SIG-M5 treated with dmso at 0.1 percent for 504 hours (cell line): ENCODE measurements at regions not wholly inside any gene's neighbourhood (a gene's known extent, or its start where the extent isn't known, plus 50 kb on each side); places are given as distances from the start of the nearest gene placed in this dataset.
A peak's percentile ranks its signal among the peaks of the same experiment; 100 is the strongest.

Experiments
- DNase-seq: peaks from one replicate; lab custom pipeline; 2025; ENCODE audit not compliant: unreplicated experiment; lab: John Stamatoyannopoulos, UW

- no peak for DNase-seq
Observed at GRCh38 chr12:76220980-76221379, 127.2 kb downstream of the BBS10 start.

- no peak for DNase-seq
Observed at GRCh38 chr12:76219806-76220205, 128.4 kb downstream of the BBS10 start.

DNA sequence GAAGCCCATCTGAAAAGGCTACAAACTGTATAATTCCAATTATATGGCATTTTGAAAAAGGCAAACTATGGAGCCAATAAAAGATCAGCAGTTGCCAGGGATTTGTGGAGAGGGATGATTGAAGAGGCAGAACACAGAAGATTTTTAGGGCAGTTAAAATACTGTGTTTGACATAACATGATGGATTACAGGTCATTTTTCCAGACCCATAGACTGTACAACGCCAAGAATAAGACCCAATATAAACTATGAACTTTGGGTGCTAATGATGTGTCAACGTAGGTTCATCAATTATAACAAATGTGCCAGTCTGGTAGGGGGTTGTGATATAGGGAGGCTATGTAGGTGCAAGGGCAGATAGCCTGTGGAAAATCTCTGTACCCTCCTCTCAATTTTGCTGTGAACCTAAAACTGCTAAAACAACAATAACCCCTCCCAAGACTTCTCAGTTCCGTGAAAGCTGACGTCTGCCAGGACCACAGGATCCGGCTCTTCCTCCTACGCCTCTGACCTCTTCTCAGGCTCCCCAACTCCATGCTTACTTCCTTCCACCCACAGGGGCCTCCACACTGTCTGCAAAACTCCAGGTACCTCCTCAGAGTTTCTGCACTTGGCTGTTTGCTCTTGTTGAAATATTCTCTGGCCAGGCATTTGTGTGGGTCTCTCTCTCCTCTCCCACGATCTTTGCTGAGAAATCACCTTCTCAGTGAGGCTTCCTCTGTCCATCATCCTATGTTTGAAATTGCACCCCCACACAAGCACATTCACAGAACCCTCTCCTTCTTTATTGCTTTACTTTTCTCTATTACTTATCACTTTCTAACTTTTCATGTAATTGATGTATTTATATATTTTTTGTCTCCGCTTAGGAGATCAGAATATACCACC lies 131.4 kb downstream of the BBS10 start:
- DNase-seq, result no peak

- no peak for DNase-seq
Observed at GRCh38 chr12:76208129-76208528, 123.6 kb upstream of the NAP1L1 start.

DNA sequence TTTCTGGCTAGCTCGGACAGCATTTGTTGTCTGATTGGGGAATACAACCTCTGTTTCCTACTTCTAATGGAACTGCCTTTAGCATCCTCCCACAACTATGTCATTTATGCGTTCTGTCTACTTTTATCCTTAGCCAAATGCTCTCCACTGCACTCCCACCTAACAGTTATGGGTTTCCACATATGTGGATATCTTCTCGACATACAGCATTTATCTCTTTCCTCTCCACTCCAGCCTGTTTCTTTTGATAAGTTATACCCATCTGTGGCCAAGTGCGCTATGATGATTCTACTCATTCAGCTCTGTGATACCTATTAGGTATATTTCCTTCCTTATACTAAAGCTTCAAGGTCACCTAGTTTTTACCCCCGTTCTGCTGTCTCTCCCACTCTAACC lies 122.2 kb upstream of the NAP1L1 start:
- DNase-seq, result no peak

GRCh38 chr12:76206039-76206676 lies 121.7 kb upstream of the NAP1L1 start:
- no peak for DNase-seq

DNA sequence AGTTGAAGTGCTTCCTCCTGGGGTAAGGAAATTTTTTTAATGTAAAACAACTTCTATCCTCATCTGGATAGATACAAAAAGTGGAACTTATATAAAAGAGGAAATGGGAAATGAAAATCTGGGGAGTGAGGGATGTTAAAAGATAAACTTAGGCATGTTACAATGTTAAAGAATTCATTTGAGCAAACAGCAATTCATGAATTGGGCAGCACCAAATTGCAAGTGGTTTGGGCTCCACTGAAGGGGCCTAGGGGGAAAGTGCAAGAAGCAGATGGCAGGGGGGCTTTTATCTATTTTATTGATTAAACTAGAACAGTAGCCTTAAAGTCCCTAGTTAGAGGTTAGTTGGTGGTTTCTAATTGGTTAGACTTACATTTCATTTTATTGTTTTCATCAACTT lies 118.1 kb upstream of the NAP1L1 start:
- no peak for DNase-seq

DNA sequence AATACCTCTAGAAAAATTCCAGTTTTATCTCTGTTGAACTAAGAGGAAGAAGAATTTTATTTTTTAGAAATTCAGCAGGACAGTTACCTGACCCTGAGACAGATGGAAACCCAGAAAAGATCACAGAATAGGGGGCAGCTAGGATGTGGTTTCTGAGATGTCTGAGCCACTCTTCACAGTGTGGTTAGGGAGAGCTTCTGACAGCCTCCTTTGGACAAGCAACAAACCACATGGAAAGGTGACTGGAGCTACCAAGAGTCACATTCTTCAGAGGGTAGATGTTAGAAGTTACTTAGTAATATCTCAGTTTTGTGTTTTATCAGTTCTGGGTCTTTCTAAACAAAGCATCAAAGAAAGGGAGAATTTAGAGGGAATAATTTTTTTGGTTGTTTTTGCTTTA lies 117.3 kb upstream of the NAP1L1 start:
- no peak for DNase-seq

DNA sequence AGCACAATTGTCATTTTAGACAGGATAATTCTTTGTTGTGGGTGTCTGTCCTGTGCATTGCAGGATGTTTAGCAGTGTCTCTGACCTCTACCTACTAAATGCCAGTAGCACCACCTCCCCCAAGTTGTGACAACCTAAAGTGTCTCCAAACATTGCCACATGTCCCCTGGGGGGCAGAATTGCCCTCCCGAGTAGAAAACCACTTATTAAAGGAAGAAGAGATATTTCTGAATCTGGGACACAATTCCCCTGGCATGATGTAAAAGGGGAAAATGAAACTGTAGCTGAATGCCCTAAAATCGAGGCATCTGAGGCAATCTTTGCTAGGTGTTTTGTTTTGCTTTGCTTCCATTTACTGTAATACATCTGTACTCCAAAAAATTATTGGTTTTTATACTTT lies 116.8 kb upstream of the NAP1L1 start:
- DNase-seq, result no peak

DNA sequence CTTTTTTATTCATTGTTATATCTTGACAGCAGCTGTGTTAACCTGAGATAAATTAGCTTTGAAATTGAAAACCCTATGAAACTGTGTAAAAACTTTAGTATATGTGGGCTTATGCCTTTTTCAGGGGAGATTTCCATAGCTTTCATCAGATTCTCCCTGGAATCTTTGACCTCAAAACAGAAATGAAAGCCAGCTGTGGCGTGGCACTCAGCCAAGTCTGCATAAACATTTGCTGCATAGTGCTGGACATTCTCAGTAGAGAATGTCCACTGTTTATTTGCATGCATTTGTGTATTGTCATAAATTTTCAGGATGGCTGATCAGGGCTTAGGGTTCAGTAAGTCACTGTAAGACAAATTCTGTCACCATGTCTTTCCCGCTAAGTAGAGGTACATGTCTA lies 115.3 kb upstream of the NAP1L1 start:
- DNase-seq, result no peak

- DNase-seq, result no peak
Observed at GRCh38 chr12:76198839-76199238, 114.4 kb upstream of the NAP1L1 start.

DNA sequence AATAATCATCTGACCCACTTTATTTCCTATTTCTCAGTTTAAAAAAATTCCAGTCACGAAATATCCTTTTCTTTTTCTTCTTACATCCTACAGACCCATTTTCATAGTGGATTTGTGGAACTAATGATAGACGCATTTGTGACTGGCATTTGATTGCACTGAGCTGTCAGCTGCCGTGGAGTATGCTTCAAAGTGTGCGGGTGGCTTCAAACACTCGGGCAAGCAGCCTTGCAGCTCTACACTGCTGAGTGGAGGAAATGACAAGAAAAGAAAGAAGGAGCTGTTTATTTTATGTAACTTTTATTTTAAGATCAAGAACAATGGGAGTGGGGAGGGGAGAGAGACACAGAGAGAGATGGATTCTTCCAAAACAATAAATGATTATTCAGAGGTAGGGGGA lies 112.8 kb upstream of the NAP1L1 start:
- DNase-seq, result no peak

DNA sequence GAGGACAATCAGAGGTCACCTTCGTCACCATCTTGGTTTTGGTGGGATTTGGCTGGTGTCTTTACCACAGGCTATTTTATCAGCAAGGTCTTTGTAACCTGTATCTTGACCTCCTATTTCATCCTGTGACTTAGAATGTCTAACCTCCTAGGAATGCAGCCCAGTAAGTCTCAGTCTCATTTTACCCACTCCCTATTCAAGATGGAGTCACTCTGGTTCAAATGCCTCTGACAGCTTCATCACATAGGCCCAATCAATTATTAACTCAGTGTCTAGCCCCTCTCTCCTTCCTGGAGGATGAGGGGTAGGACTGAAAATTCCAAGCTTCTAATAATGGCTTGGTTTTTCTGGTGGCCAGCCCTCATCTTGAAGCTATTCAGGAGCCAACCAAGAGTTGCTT lies 111.4 kb upstream of the NAP1L1 start:
- no peak for DNase-seq

DNA sequence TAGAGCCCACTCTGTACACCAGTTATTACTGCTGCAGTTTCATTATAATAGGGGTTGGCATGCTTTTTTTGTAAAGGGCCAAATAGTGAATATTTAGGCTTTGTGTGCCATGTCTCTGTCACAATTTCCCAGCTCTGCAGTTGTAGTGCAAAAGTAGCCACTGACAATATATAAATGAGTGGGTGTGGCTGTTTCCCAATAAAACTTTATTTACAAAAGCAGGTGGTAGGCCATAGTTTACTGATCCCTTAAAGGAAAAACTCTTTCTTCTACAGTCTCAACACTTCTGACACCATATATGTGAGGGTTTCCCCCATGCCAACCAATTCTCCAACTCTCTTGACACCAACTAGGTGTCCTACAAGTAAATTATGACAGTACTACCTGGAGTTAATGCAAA lies 110.2 kb upstream of the NAP1L1 start:
- no peak for DNase-seq

GRCh38 chr12:76193961-76194360 lies 109.5 kb upstream of the NAP1L1 start:
- no peak for DNase-seq

DNA sequence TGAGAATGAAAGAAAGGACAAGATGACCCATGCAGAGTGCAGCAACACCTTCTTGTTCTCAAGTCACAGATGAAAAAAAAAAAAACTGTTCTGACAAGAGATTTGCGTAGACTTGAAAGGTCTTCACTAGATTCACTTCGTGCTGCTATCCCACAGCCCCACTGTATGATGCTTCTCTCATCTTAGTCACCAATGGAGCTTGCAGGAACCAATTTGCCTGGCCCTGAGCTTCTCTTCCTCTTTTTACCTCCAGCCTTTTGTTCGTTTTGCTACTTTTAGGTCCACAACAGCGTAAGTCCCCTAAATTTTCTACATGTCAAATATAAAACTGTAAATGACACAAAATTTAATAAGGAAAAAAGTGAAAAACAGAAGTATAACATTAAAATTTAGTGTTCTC lies 107.9 kb upstream of the NAP1L1 start:
- peak; percentile 39 for DNase-seq

- no peak for DNase-seq
Observed at GRCh38 chr12:76190299-76190698, 105.8 kb upstream of the NAP1L1 start.

GRCh38 chr12:76189851-76190250 lies 105.4 kb upstream of the NAP1L1 start:
- no peak for DNase-seq

DNA sequence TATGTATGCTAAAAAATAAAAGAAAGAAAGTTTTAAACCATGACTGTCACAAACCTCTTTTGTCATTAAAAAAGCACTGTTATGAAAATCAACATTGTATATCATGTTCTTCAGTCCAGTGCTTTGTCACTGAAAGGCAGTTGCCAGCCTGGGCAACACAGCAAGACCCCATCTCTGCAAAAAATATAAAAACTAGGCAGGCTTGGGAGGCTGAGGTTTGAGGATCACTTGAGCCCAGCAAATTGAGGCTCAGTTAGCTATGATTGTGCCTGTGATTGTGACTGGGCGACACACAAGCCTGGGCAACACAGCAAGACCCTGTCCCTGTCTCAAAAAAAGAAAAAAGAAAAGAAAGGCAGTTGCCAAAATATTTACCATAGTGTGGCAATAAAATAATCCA lies 102.7 kb upstream of the NAP1L1 start:
- no peak for DNase-seq

- DNase-seq, result peak; percentile 69
Observed at GRCh38 chr12:76186131-76186906, 101.8 kb upstream of the NAP1L1 start.

- peak; percentile 67 for DNase-seq
Observed at GRCh38 chr12:76183459-76184186, 99.1 kb upstream of the NAP1L1 start.
